GM18858 (cell line): ENCODE measurements at regions not wholly inside any gene's neighbourhood (a gene's known extent, or its start where the extent isn't known, plus 50 kb on each side); places are given as distances from the start of the nearest gene placed in this dataset.

Source experiments
- ATAC-seq: cut with Tn5 transposase; IDR thresholded peaks from one replicate; pipeline ENCODE4 v1.9.1; 2021; ENCODE audit not compliant: unreplicated experiment

DNA sequence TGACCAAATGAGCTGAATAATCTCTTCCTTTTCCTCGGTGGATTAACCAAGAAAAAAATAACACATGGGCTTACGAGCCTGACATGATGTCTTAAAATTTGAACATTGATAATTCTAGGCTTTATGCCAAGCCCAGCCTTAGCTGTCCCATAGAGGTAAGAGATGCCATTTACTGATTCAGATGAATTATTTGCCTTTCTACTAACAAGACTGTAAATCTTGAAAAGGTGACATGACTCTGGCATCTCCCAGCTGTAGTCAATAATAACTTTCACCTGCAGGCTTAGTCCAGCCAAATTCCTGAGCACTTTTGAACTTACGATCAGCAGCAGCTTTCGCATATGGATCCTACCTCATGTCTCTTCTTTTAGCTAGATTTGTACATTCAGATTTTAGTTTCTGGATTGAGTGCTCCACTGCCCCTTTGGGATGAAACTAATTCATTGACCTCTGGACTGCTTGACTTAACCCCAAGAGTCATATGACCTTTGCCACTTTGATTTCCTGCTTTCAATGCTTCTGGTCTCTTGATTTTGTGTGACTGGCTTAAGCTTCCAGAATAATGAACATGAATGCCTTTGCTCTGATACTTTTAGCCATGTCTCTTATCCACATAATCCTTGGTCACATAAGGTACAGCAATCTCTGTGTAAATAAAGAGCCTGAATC is 876.4 kb upstream of the SLIT2 start:
- ATAC-seq: no peak

- no peak for ATAC-seq
These were observed 879.3 kb upstream of the SLIT2 start for GRCh38 chr4:19372390-19372789.

DNA sequence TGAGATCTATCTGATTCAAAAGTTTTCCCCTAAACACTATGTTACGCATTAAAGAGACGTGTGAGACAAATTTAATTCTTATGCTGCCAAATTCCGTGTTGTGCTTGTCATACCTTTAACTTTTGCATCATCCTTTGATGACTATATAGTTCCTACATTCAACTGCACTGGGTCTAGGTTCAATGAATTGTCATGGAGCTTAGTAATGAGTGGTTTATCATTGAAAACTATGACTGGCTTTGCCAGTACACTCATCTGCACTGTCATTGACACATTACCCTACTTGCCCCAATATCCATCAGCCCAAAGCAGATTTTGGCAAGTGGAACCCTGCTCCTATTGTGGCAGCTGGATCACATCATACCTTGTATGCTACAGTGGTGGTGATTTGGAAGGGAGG is 882.9 kb upstream of the SLIT2 start:
- no peak for ATAC-seq

GRCh38 chr4:19366916-19367315 is 884.8 kb upstream of the SLIT2 start:
- no peak for ATAC-seq

DNA sequence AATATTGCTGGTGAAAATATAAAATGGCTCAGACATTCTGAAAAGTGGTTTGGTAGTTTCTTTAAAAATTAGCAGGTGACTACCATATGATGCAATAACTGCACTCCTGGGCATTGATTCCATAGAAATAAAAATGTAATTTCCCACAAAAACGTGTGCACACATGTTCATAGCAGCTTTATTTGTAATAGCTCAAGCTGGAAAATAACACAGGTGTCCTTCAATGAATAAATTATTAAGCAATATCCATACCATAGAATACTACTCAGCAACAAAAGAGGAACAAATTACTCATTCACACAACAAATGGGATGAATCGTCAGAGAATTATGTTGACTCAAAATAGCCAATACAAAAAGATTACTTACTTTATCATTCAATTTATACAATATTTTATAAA is 893.7 kb upstream of the SLIT2 start:
- ATAC-seq: no peak

- no peak for ATAC-seq
These were observed 902.3 kb upstream of the SLIT2 start for GRCh38 chr4:19349416-19349815.

- ATAC-seq: no peak
These were observed 903.0 kb upstream of the SLIT2 start for GRCh38 chr4:19348746-19349145.

GRCh38 chr4:19346636-19347035 is 905.1 kb upstream of the SLIT2 start:
- no peak for ATAC-seq

- ATAC-seq: no peak
These were observed 922.1 kb upstream of the SLIT2 start for GRCh38 chr4:19329631-19330030.

GRCh38 chr4:19329077-19329476 is 922.6 kb upstream of the SLIT2 start:
- ATAC-seq: no peak

DNA sequence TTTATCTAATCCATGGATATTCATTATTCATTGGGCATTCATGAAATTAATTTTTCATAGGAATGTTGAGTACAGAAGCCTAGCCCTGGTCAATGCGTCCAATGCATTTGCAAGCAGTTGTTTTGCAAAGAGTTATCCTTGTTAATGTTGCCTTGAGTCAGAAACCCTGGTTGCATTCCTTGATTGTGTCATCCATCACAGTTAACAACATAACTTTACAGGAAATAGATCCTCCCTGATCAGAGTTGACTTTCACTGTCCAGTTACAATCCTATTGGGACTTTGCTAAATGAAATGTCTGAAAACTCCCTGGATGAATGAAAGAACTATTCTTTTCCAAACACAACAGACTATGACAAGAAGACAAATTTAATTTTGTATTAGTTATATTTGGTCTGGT is 924.3 kb upstream of the SLIT2 start:
- ATAC-seq: no peak

DNA sequence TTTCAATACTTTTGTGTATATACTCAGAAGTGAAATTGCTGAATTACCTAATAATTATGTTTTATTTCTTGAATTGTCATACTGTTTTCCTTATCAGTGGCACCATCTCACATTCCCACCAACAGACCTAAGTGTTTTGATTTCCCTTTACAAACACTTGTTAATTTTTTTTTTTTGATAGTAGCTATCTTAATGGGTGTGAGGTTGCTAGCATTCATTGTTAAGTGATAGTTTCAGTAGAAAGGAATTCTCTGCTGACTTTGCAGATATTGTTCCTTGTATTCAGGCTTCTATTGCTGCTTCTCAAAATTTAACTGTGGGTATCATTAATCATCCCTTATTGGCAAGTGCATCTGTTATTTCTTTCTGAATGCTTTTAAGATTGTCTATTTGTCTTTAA is 927.5 kb upstream of the SLIT2 start:
- ATAC-seq: no peak

DNA sequence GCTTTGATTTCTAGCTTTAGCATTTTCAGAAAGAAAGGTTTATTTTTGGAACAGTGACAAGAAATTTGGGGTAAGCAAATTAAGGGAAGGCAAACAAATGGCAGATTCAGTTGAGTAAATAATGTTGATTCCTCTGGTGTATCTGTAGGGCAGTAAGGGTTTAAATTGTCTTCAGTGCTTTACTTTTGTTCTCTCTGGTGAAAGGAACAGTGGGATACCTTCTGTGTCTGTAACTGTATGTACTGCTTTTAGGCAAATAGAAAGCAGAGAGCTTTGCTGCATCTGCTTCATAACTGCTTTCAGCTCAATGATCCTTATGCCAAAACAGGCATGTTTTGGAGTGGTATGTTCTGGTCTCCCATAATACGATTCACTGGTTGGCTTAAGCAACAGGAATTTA is 932.1 kb upstream of the SLIT2 start:
- no peak for ATAC-seq

GRCh38 chr4:19317377-19317776 is 934.3 kb upstream of the SLIT2 start:
- ATAC-seq: no peak

DNA sequence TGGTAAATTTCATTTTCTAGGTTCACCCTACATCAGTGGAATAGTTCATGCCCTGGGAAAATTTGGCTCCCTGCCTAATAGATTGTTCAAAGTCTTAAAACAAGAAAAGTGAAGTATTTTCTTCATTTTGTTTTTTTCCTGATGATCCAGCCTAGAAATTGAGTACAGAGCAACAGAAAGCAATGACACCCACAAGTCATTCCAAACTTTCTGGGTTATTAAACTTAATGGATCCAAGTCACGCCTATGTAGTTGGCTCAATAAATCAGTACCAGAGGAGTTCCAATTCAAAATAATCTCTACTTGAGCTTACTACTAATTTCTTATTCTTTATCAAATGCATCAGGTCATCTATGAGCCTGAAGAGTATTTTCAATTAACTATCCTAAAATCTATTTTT is 937.6 kb upstream of the SLIT2 start:
- no peak for ATAC-seq

DNA sequence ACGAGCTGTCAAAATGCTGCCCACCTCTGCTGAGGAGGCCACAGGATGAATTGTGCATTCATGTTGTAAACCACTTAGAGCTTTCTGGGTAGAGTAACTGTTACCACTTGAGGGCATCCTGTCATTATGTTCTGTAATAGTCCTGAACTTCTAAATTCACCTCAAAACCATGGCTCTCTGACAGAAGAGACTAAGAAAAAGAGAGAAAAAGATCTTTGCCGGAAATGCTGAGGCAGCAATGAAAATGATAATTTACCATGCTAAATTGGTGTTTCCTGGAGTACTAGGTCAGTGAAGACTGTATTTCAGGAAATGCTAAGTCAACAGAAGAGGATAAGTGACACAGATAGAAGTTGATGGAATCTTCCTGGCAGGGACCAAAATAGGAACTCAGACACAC is 942.3 kb upstream of the SLIT2 start:
- ATAC-seq: no peak

GRCh38 chr4:19304028-19304427 is 947.7 kb upstream of the SLIT2 start:
- no peak for ATAC-seq

GRCh38 chr4:19301527-19301926 is 950.2 kb upstream of the SLIT2 start:
- ATAC-seq: no peak

DNA sequence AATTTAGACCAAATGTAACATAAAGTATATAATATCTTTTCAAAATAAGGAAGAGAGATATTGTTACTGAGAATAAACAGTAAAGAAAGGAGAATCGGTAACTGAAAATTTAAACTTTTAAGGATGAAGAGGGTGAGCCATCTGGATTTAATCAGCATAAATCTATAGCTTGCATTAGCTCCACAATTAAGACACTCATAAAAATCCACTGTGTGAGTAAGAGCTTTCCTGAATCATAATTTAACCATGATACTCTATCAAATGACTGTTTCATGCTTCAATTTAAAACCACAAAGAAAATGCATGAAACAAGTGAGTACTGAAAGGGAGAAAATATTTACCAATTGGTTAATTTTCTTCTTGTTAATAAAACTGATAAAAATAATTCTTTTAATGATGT is 951.5 kb upstream of the SLIT2 start:
- ATAC-seq: no peak

- no peak for ATAC-seq
These were observed 952.7 kb upstream of the SLIT2 start for GRCh38 chr4:19298998-19299397.

- no peak for ATAC-seq
These were observed 957.9 kb upstream of the SLIT2 start for GRCh38 chr4:19293781-19294180.

DNA sequence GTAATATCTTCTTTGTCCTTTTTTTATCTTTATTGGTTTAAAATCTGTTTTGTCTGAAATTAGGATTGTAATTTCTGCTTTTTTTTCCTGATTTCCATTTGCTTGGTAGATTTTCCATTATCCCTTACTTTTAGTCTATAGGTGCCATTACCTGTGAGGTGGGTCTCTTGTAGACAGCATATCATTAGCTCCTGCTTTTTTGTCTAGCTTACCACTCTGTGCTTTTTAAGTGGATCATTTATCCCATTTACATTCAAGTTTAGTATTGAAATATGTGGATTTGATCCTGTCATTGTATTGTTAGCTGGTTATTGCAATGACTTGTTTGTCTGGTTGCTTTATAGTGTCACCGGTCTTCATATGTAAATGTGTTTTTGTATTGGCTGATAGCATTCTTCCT is 958.6 kb upstream of the SLIT2 start:
- no peak for ATAC-seq

GRCh38 chr4:19286924-19287323 is 964.8 kb upstream of the SLIT2 start:
- ATAC-seq: no peak

GRCh38 chr4:19285146-19285545 is 966.6 kb upstream of the SLIT2 start:
- no peak for ATAC-seq
